Subcutaneous abdominal adipose tissue (tissue), 5 donors: ENCODE measurements at regions not wholly inside any gene's neighbourhood (a gene's known extent, or its start where the extent isn't known, plus 50 kb on each side); places are given as distances from the start of the nearest gene placed in this dataset.

ENCODE experiments used
- H3K27ac ChIP-seq: one replicate; pipeline ENCODE4 v1.7.0; 2013; ENCODE audit warnings: low read depth, mild to moderate bottlenecking, inconsistent platforms, low read length, moderate library complexity
- H3K27me3 ChIP-seq, 5 donors: one replicate each; pipeline ENCODE4 v1.7.0; 2013; ENCODE audit warnings: low read length in 5 of 5, inconsistent platforms in 1 of 5; ENCODE audit not compliant: control insufficient read depth in 5 of 5, insufficient read depth in 4 of 5
- H3K36me3 ChIP-seq, 5 donors: one replicate each; pipeline ENCODE4 v1.7.0; 2013; ENCODE audit warnings: low read length in 5 of 5; ENCODE audit not compliant: control insufficient read depth in 5 of 5, insufficient read depth in 5 of 5
- H3K4me1 ChIP-seq, 5 donors: one replicate each; pipeline ENCODE4 v1.7.0; 2013; ENCODE audit warnings: low read length in 5 of 5, mild to moderate bottlenecking in 3 of 5, moderate library complexity in 1 of 5; ENCODE audit not compliant: control insufficient read depth in 5 of 5, insufficient read depth in 5 of 5
- H3K4me3 ChIP-seq, 5 donors: one replicate each; pipeline ENCODE4 v1.7.0; 2013; ENCODE audit warnings: low read length in 5 of 5, low read depth in 1 of 5
- H3K9ac ChIP-seq, 5 donors: one replicate each; pipeline ENCODE4 v1.7.0; 2013; ENCODE audit warnings: low read length in 5 of 5, mild to moderate bottlenecking in 4 of 5, moderate library complexity in 3 of 5
- H3K9me3 ChIP-seq, 5 donors: one replicate each; pipeline ENCODE4 v1.7.0; 2013; ENCODE audit warnings: low read length in 5 of 5; ENCODE audit not compliant: control insufficient read depth in 5 of 5
- donor health status: healthy.
- donor health status: healthy.
- donor health status: healthy.
- donor health status: healthy.
- donor health status: healthy.

DNA sequence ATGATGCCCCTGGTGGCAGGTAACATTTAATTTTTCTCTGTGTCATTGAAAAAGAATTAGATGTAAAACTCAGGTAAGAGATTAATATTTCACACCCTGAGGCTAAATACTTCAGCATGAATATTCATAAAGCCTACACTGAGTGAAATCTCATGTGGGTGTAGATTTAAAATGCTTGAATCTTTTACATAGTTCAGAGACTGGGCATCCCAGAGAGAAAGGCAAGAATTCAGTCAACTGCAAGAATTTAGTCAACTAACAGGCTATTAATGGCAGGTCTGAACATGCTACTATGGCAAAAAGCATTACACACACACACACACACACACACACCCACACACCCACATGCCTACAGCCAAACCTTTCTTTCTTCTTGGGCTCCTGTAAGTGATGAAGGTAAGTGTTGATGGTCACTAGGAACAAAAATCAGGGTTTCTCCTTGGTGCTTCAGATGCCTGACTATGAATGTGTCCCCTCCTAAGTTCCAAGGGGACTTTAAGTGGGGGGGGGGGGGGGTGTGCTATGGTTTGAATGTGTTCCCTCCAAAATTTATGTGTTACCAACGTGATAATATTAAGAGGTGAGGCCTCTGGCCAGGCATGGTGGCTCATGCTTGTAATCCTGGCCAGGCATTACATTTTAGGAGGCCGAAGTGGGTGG lies 63.7 kb upstream of the PSMD7 start:
- Histone ChIP-seq H3K4me3 (no peak overlapping the region), H3K36me3 (no peaks in the 10 kb centered on the region), H3K9me3 (no peaks in the 10 kb centered on the region), H3K4me1 (no peaks in the 10 kb centered on the region), H3K27ac (no peak overlapping the region), H3K27me3 (no peaks in the 10 kb centered on the region), H3K9ac (no peak overlapping the region)

GRCh38 chr16:74230126-74230525 lies 66.5 kb upstream of the PSMD7 start:
- Histone ChIP-seq H3K36me3 (no peaks in the 10 kb centered on the region), H3K27ac (no peak overlapping the region), H3K27me3 (no peaks in the 10 kb centered on the region), H3K4me1 (peaks cover 0 to 3% (median 0%) of the 10 kb centered on the region in 5 donors), H3K9me3 (no peaks in the 10 kb centered on the region), H3K4me3 (no peak overlapping the region), H3K9ac (no peak overlapping the region)

- Histone ChIP-seq H3K27ac (no peak overlapping the region), H3K9me3 (no peaks in the 10 kb centered on the region), H3K4me3 (peak overlapping the region in 1 of 5 donors; percentile 11), H3K27me3 (no peaks in the 10 kb centered on the region), H3K36me3 (no peaks in the 10 kb centered on the region), H3K9ac (no peak overlapping the region), H3K4me1 (peaks cover 0 to 11% (median 0%) of the 10 kb centered on the region in 5 donors)
Observed at GRCh38 chr16:74226338-74226954, 70.2 kb upstream of the PSMD7 start.

- Histone ChIP-seq H3K4me3 (no peak overlapping the region), H3K27ac (no peak overlapping the region), H3K4me1 (peaks cover 0 to 11% (median 0%) of the 10 kb centered on the region in 5 donors), H3K27me3 (no peaks in the 10 kb centered on the region), H3K36me3 (no peaks in the 10 kb centered on the region), H3K9ac (no peak overlapping the region), H3K9me3 (no peaks in the 10 kb centered on the region)
Observed at GRCh38 chr16:74224828-74225612, 71.6 kb upstream of the PSMD7 start.

DNA sequence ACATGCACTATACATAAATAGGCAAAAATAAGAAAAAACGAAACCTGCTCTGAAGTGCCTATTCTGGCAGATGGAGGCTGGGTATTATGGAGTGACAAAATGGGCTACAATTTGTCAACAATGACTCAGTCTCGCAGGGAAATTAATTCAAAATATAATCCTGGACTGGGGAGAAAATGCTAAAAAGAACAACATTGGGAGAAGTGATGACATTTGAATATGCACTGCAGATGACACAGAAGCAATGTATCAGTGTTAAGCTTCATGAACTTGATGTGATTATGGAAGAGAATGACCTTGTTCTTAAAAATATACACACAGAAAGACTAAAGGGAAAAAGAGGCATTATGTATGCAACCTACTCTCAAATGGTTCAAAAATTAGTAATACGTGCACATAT lies 74.8 kb upstream of the PSMD7 start:
- H3K9ac ChIP-seq: no peak overlapping the region
- H3K36me3 ChIP-seq: no peaks in the 10 kb centered on the region
- H3K4me3 ChIP-seq: no peak overlapping the region
- no peak overlapping the region for H3K27ac ChIP-seq
- H3K9me3 ChIP-seq: no peaks in the 10 kb centered on the region
- H3K27me3 ChIP-seq: no peaks in the 10 kb centered on the region
- H3K4me1 ChIP-seq: peaks cover 0 to 11% (median 0%) of the 10 kb centered on the region in 5 donors

DNA sequence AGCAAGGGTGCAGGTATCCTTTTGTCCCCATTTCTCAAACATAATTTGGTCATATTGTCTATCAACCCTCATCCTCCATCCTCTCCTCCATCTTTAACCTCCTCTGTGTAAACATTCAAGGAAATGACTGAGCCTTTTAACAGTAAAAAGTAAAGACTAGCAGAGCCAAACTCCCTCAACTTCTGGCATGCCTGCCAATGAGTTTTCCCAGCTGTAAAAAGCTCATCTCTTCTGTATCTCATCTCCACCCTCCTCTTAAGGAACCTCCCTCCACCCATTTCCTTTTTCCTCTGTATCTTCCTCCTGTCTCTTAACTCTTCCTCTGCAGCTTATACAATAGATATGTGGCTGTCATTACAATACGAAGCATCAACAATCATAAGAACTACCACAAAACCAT lies 76.9 kb upstream of the PSMD7 start:
- H3K4me3 ChIP-seq: no peak overlapping the region
- H3K27me3 ChIP-seq: no peaks in the 10 kb centered on the region
- no peak overlapping the region for H3K9ac ChIP-seq
- H3K9me3 ChIP-seq: no peaks in the 10 kb centered on the region
- H3K27ac ChIP-seq: no peak overlapping the region
- peaks cover 0 to 6% (median 0%) of the 10 kb centered on the region in 5 donors for H3K4me1 ChIP-seq
- no peaks in the 10 kb centered on the region for H3K36me3 ChIP-seq

GRCh38 chr16:74218871-74219270 lies 77.7 kb upstream of the PSMD7 start:
- Histone ChIP-seq H3K9ac (no peak overlapping the region), H3K4me1 (peaks cover 0 to 6% (median 0%) of the 10 kb centered on the region in 5 donors), H3K4me3 (no peak overlapping the region), H3K9me3 (no peaks in the 10 kb centered on the region), H3K27ac (no peak overlapping the region), H3K27me3 (no peaks in the 10 kb centered on the region), H3K36me3 (no peaks in the 10 kb centered on the region)

DNA sequence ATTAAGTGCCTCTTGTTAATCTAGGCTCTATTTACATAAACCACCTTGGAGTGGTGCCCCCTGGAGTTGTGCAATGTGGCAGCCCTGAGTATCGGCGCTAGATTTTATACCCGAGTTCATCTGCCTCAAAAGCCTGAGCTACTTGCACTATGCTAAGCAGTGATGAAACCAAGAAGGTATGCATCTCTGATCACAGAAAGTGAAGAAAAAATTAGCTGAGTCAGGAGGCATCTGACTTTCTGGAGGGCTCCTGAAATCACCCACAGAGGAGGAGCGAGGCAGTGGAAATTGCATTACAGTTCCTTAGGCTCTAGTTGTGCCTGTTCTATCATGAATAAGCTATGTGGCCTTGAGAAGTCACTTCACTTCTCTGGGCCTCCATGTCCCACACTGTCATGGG lies 80.3 kb upstream of the PSMD7 start:
- Histone ChIP-seq H3K4me1 (no peaks in the 10 kb centered on the region), H3K4me3 (no peak overlapping the region), H3K9me3 (no peaks in the 10 kb centered on the region), H3K27ac (no peak overlapping the region), H3K36me3 (no peaks in the 10 kb centered on the region), H3K27me3 (no peaks in the 10 kb centered on the region), H3K9ac (no peak overlapping the region)

DNA sequence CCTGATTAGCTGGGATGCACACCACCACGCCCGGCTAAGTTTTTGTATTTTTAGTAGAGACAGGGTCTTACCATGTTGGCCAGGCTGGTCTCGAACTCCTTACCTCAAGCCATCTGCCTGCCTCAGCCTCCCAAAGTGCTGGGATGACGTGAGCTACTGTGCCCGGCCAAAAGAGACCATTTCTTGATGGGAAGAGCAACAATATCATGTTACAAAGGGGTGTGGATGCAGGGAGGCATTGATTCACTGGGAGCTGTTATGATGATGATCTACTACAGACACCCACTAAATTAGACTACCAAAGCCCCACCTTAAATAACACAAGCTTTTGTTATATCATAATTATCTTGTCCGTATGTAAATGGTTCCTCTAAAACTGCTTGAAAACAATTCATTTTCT lies 81.4 kb upstream of the PSMD7 start:
- no peaks in the 10 kb centered on the region for H3K36me3 ChIP-seq

GRCh38 chr16:74213372-74213771 lies 83.2 kb upstream of the PSMD7 start:
- no peak overlapping the region for H3K27ac ChIP-seq
- no peak overlapping the region for H3K4me3 ChIP-seq
- no peaks in the 10 kb centered on the region for H3K36me3 ChIP-seq
- H3K9ac ChIP-seq: no peak overlapping the region
- no peaks in the 10 kb centered on the region for H3K4me1 ChIP-seq
- no peaks in the 10 kb centered on the region for H3K9me3 ChIP-seq
- no peaks in the 10 kb centered on the region for H3K27me3 ChIP-seq

More for the DNA sequence above, 81.4 kb upstream of the PSMD7 start:
- H3K9me3 ChIP-seq: no peaks in the 10 kb centered on the region
- no peak overlapping the region for H3K9ac ChIP-seq
- no peaks in the 10 kb centered on the region for H3K4me1 ChIP-seq
- H3K4me3 ChIP-seq: no peak overlapping the region
- H3K27ac ChIP-seq: no peak overlapping the region
- H3K27me3 ChIP-seq: no peaks in the 10 kb centered on the region
